GM13976 (cell line): ENCODE measurements at regions not wholly inside any gene's neighbourhood (a gene's known extent, or its start where the extent isn't known, plus 50 kb on each side); places are given as distances from the start of the nearest gene placed in this dataset.

Source experiments
- DNase-seq: peaks from one replicate; pipeline ENCODE4 v3.0.0; 2012; ENCODE audit warnings: low spot score
- CTCF ChIP-seq: IDR thresholded peaks from 2 replicates; pipeline ENCODE4 v1.5.1; 2012; ENCODE audit warnings: borderline replicate concordance, mild to moderate bottlenecking; ENCODE audit not compliant: insufficient read depth; ENCODE audit errors: extremely low read depth, missing control alignments, control extremely low read depth
- in situ Hi-C: fragments of 300-500 bp; cut with MboI; formaldehyde crosslinking; loops from one replicate; pipeline ENCODE4 v1.12.0; 2022; ENCODE audit warnings: low sequenced_read_pairs, mixed read lengths, inconsistent platforms; ENCODE audit not compliant: unreplicated experiment

DNA sequence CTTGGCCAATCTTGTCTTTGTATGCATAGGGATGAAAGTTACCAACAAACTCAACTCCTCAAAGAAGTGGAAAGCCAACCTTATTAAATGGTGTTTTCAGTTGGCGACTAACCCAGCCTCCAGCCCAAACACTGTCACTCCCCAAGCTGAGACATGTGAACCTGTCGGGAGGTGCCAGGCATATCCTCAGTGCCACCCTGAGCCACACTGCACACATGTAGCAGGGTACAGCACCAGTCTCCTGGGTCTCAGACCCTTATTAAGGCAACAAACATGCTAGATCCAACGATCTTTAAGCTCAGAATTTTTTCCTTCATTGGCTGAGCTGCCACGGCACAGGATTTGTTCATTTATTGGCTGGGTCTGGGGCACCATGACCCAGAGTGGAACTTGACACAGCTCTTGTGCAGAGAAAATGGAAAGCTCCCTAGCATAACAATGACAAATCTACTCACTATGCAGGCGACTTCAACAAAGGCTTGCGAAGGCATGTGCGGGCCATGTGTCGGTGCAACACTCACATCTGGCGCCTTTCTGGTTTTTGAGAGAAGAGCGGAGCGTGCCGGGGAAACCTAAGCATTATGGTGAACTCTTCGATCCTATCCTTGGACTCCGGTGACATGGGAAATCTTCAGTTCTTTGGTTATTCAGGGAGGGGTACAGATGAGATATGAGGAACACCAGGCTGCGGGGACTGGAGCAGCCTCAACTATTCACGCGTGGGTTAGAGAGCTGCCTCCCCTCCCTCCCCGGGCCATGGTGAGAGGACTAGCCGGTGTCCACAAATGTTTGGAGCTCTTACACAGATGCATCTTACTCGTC lies 190.1 kb downstream of the FAM43A start:
- in situ Hi-C loops: no loop called here
- TF ChIP-seq CTCF: no peak
- no peak for DNase-seq

DNA sequence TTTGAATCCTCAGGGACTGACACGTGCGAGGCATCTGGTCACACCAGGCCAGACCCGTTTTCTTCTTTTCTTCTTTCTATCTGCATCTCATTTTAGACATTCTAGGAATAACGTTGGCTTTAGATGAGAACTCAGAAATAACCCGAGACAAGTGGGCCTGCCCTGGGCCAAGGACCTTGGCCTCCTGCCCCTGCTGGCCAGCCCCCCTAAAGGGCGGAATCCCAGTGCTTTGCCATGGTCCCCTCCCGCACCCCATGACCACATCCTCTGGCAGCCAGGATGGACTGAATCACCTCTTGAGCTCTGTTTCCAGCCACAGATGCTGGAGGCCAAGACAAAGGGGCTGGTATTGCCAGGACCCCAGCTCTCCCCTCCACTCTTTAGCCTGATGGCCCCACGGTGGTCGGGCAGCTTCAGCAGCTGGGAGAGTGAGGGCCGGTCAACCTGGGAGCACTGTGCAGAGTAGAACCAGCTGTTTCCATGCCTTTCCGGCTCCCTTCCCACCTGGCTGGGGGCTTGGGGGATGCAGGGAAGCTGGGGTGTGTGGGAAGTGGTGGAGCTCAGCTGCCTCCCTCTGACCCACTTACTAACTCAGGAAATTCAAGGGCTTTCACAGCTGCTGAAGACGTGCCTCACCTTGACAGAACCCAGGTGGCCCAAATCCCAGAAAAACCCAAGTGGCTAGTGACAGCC lies 190.9 kb downstream of the FAM43A start:
- in situ Hi-C loops: no loop called here
- no peak for DNase-seq
- no peak for TF ChIP-seq CTCF

GRCh38 chr3:194877291-194878119 lies 191.8 kb downstream of the FAM43A start:
- no peak for DNase-seq
- TF ChIP-seq CTCF: no peak
- in situ Hi-C loops: no loop called here

- in situ Hi-C loops: no loop called here
- DNase-seq: no peak
- TF ChIP-seq CTCF: no peak
These were observed 193.6 kb downstream of the FAM43A start for GRCh38 chr3:194879126-194879877.

DNA sequence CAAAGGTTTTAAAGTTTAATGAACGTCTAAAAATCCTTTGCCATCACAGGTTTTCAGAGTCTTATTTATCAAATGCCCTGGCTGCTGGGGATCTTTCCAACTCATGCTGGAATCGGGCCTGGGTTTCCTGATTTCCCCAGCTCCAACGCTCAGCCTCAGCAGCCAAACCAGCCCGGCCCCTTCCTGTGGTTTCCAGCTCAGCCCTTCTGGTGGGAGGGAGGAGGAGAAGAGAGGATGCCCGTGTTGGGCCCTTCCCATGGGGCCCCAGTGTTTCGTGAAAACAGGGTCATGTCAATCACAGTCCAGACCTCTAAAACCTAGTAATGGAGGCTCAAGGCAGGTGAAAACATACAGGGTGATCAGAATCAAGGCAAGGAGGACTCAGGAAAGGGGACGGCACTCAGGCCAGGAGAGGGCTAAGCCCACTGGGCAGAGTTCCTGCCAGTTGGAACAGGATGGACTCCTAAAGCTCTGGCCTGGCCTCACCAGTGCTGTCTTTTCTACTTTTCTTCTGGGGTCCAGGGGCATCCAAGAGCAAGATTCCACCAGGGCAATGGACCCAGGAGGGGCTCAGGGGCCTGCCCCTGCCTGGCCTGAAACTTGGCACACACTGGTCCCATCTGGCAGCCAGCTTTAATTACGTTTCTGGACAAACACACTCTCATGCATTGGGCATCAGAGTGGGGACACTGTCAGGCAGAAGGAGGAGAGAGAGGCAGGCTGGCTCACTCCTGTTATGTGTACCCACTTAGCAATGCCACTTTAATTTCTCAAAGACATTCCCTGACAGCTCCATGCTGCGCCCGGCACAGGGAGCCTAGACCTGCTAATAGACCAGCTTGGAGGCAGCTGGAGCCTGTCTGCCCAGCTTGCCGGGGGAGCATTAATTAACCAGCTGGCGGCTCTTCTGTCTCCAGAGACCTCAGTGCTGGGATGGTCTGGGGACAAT lies 194.6 kb downstream of the FAM43A start:
- TF ChIP-seq CTCF: no peak
- in situ Hi-C loops: no loop called here
- no peak for DNase-seq
